Panc1 (cell line): ENCODE measurements at regions not wholly inside any gene's neighbourhood (a gene's known extent, or its start where the extent isn't known, plus 50 kb on each side); places are given as distances from the start of the nearest gene placed in this dataset.

Experiments used
- CTCF ChIP-seq: fragments of 450-650 bp; IDR thresholded peaks from 2 replicates; pipeline ENCODE4 v1.5.1; 2017; ENCODE audit warnings: mild to moderate bottlenecking
- POLR2AphosphoS5 ChIP-seq: IDR thresholded peaks from 2 replicates; pipeline ENCODE4 v1.6.1; 2012; ENCODE audit warnings: mild to moderate bottlenecking, low read depth, low read length, moderate library complexity

- TF ChIP-seq CTCF (no peak), POLR2AphosphoS5 (no peak)
Measured at GRCh38 chr4:130073145-130073790, 977.3 kb downstream of the C4orf33 start.
